Embryonic facial prominence (tissue), 1 donor: ENCODE measurements at regions not wholly inside any gene's neighbourhood (a gene's known extent, or its start where the extent isn't known, plus 50 kb on each side); places are given as distances from the start of the nearest gene placed in this dataset.

Source experiments
- DNase-seq: peaks from one replicate; pipeline ENCODE4 v3.0.0-alpha.2; 2016; ENCODE audit errors: extremely low spot score

GRCh38 chr4:130178106-130178505, 1082.2 kb downstream of the C4orf33 start:
- DNase-seq, result no peak

- DNase-seq, result no peak
These were observed 1087.1 kb downstream of the C4orf33 start for GRCh38 chr4:130183096-130183495.

- no peak for DNase-seq
These were observed 1087.8 kb downstream of the C4orf33 start for GRCh38 chr4:130183766-130184165.

- DNase-seq, result no peak
These were observed 1089.2 kb downstream of the C4orf33 start for GRCh38 chr4:130185123-130185522.

- no peak for DNase-seq
These were observed 1091.0 kb downstream of the C4orf33 start for GRCh38 chr4:130186931-130187330.

- DNase-seq, result no peak
These were observed 1091.6 kb downstream of the C4orf33 start for GRCh38 chr4:130187587-130187986.

- no peak for DNase-seq
These were observed 1096.8 kb downstream of the C4orf33 start for GRCh38 chr4:130192787-130193186.

GRCh38 chr4:130197946-130198345, 1102.0 kb downstream of the C4orf33 start:
- DNase-seq, result no peak

- no peak for DNase-seq
These were observed 1107.6 kb downstream of the C4orf33 start for GRCh38 chr4:130203571-130203970.

- no peak for DNase-seq
These were observed 1114.9 kb downstream of the C4orf33 start for GRCh38 chr4:130210864-130211263.

GRCh38 chr4:130214268-130214667, 1118.3 kb downstream of the C4orf33 start:
- no peak for DNase-seq

GRCh38 chr4:130233377-130234047, 1137.6 kb downstream of the C4orf33 start:
- no peak for DNase-seq

GRCh38 chr4:130238121-130238520, 1142.2 kb downstream of the C4orf33 start:
- DNase-seq, result no peak

- DNase-seq, result no peak
These were observed 1153.0 kb downstream of the C4orf33 start for GRCh38 chr4:130249002-130249401.

- no peak for DNase-seq
These were observed 1161.3 kb downstream of the C4orf33 start for GRCh38 chr4:130257271-130257670.

GRCh38 chr4:130266814-130267213, 1170.9 kb downstream of the C4orf33 start:
- no peak for DNase-seq

GRCh38 chr4:130288576-130288975, 1192.6 kb downstream of the C4orf33 start:
- DNase-seq, result no peak

GRCh38 chr4:130293692-130294091, 1197.7 kb downstream of the C4orf33 start:
- no peak for DNase-seq

- no peak for DNase-seq
These were observed 1200.5 kb downstream of the C4orf33 start for GRCh38 chr4:130296448-130296847.

GRCh38 chr4:130306566-130306965, 1210.6 kb downstream of the C4orf33 start:
- no peak for DNase-seq

GRCh38 chr4:130309221-130309620, 1213.3 kb downstream of the C4orf33 start:
- no peak for DNase-seq

GRCh38 chr4:130322439-130322838, 1226.5 kb downstream of the C4orf33 start:
- DNase-seq, result no peak

GRCh38 chr4:130329036-130329435, 1233.1 kb downstream of the C4orf33 start:
- DNase-seq, result no peak

GRCh38 chr4:130333241-130333759, 1237.3 kb downstream of the C4orf33 start:
- no peak for DNase-seq
